GM18507 (cell line): ENCODE measurements at regions not wholly inside any gene's neighbourhood (a gene's known extent, or its start where the extent isn't known, plus 50 kb on each side); places are given as distances from the start of the nearest gene placed in this dataset.

ENCODE experiments used
- DNase-seq: peaks from one replicate; pipeline ENCODE4 v3.0.0; 2011; ENCODE audit warnings: low read depth; ENCODE audit not compliant: insufficient read length; ENCODE audit errors: extremely low spot score
- FAIRE-seq: peaks from 2 replicates; lab custom pipeline; 2011; peaks lifted over from hg19 to GRCh38; lab: Jason Lieb, UNC

DNA sequence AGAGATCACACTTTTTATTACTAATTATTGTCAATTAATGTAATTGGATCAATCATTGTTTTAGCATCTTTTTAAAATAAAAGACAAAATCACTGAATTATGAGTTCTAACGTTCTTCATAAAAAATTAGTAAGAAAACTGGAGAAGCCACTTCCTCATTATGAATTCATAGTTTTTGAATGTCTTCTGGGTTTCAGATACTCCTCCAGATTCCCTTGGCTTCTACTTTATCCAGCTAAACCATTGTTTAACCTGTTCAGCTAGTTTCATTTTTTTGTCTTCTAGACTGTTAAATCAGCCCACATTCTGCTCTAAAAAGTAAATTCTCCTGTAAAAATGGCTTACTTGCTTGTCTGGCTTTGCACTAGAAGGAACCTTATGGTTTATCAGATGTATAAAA is 753.4 kb upstream of the ACVR2A start:
- FAIRE-seq, result no peak
- no peak for DNase-seq

DNA sequence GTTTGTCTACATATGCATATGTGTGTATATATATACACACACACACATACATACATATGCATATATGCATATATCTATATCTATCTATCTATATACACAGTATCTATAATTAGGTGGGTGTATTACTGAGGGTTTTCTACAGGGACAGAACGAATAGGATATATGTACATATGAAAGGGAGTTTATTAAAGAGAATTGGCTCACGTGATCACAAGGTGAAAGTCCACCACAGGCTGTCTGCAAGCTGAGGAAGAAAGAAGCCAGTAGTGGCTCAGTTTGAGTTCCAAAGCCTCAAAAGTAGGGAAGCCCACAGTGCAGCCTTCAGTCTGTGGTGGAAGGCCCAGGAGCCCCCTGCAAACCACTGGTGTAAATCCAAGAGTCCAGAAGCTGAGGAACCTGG is 756.0 kb upstream of the ACVR2A start:
- DNase-seq, result no peak
- no peak for FAIRE-seq

DNA sequence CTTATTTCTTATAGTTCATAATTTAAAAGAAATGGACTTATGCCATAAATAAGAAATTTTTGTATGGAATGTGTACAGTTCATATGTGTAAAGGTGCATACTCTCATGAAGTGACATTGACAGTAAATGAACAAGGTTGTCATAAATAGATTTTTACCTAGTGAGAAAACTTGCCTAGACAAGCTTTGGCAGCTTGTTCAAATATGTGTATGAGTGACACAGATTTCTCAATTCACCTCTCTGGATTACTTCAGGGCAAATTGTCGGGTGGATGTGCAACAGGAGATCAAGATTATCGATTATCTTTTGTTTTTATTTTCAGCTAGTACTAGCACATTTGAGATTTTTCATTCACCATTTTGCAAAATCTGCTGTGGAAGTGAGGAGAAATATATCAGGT is 758.1 kb upstream of the ACVR2A start:
- DNase-seq, result no peak
- FAIRE-seq, result no peak

DNA sequence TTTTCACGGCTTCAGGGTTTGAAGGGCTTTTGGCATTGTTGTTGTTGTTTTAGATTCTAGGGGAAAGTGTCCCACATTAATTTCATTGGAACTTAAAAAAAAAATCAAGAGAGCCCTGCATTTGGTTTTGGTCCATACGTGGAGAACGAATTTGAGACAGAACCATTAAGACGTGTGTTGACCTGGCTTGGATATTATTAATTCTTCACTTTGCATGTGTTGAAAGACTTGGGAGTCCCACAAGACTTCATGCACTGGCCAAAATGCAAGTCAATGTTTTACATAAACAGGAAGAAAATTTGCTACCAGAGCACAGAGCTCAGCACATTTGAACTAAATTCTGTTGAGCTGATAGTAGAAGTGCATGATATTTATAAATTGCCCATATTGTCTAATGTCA is 761.2 kb upstream of the ACVR2A start:
- FAIRE-seq, result no peak
- DNase-seq, result no peak

DNA sequence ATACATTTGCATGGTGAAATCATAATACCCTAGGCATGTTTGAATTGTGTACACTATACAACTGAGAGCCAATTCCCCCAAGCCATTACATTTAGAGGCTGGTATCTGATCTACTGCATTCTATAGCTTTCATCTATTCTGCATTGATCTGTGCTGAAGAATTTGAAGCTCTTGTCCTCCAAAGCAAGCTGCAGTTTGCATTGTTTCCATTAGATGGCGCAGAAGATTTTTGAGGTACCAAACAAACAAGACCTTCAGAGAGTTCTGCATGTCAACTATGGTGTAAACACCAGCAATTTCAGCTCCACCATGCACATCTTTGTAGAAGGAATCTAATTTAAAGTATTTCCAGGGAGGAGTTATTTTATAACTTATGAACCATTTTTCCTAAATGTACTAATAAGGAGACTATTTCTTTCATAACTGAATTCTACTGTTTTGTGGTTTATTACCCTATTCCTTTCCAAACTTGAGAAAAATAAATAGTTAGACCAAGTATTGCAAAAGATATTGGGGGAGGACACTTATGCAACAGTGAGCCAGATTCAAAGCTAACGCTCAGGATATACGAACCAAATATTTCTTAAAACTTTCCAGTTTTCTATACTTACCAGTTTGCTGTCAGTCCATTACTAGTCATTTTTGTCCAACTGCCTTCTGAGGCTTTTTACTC is 761.8 kb upstream of the ACVR2A start:
- FAIRE-seq (peak; percentile 88), DNase-seq (peak; percentile 25)

DNA sequence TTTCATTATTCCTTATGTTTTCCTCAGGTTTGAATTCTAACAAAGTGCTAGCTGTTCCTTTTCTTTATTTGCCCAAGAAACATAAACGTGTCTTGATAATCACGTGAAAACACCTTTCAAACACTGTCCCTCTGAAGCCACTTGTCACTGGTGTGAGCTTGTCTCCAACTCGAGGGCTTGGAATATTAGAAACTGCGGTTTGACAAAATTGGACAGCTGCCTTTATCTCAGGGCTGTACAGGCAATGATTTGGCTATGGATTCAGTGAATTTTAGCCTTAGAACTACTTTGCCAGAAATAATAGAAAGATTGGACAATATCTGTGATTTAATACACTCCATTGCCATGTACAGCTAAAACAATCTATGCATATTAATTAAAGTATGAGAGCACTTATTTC is 763.0 kb upstream of the ACVR2A start:
- DNase-seq, result no peak
- no peak for FAIRE-seq

DNA sequence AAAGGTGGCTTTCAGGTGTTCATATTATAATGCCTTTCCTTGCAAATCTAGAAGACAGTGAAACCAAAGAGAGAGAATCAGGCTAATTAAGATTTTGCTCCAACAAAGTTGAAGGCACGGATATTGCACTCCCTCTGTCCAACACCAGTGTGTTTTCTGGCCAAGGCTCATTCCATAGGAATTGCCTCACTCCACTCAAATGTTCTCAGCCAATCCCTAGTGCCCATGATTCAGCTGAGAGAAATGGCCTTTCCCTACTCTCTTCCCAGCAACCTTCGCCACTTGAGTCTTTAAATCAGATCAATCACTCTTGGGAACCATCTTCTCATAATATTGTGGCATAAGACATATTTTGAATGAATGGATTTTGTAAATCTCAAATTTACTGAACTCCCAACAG is 768.2 kb upstream of the ACVR2A start:
- FAIRE-seq (no peak), DNase-seq (no peak)

DNA sequence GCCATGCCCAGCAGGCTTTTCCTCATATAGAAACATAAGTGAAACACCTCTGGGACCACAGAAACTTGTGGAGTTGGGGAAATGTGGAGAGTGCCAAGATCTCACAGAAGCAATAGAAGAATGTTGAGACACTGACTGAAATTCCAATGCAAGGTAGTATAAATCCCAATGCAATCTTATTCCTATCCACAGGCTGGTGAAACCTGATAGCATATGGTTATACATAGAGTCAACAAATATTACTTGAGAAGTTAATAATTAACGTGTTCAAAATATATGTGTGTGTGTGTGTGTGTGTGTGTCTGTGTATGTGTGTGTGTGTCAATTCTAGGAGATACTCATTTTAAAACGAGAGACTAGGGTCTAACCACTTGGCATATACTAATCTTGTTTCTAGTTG is 776.8 kb upstream of the ACVR2A start:
- FAIRE-seq (no peak), DNase-seq (no peak)

DNA sequence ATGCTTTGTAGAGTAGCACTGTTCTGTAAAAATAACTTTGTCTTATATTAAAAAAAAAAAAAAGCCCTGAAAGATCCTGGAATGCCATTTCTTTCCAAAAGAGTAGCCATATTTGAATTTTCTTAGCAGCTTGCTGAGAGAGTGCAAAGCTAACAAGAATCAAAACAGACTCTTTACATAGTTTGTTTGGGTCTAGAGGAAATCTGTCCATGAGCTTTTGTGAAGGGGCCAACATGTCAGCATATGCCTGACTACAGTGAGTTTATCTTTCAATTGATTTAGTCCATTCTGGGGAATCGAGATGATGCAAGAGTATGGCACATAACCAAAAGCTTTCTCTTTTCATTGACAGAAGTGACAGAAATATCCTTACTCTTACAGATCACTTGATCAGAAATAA is 777.7 kb upstream of the ACVR2A start:
- no peak for DNase-seq
- FAIRE-seq, result no peak

DNA sequence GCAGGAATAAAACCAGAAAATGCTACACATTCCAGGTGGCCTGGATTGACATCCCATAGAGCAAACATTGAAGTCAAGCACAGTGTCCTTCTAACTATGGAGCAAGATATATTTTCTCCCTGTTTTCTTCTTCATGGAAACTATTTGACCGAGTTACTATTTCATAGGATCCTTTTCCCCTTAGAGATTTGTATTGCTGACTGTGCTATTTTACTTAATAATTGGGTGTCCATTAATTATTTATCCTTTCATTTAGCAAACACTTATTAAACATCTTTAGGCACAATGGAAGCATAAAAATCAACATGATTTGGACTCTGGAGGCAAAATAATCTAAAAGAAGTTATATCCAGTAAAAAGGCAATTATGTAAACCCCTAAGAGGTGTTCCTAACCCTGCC is 782.8 kb upstream of the ACVR2A start:
- FAIRE-seq (no peak), DNase-seq (no peak)

DNA sequence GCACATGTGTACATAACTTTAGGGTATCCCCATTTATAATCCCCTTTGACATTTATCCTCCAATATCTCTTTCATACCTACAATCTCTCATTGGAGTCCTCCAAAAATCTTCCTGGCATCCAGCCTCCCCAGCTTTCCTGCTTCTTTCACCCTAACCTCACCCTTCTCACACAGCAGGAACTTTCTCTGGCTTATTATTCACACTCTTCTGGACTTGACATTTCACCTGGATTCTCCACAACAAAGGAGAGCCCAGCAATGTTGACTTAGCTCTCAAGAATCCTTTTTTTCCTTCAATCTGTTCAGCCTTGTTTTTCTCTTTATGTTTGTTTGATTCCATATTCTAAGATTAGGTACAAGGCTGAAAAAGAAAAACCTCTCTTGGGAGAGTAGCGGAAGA is 783.6 kb upstream of the ACVR2A start:
- FAIRE-seq, result no peak
- no peak for DNase-seq

DNA sequence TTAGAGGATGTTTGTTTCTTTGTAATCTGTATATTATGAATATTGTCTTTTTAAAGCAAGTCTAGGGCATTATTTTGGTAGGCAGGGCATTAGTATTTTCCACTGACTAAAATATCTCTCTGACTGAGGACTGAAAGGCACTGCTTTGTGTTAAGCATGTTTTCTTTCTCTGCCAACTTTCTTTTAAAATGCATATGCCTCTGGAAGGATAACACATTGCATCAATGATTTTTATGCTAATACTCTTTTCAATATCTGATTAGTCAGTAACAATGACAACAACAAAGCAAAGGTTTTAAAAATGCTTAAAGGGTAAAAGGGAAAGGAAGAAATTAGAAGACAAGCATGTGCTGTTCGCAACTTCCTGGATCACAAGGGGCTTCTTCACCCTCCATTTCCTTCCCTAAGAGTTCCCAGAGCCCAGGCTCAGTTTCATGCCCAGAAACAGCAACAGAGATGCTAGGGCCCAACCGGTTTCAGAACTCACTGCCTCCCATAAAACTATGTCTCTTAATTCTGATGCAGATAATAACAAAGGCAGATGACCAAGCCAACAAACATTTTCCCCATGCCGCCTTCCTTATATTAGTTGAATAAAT is 786.8 kb upstream of the ACVR2A start:
- DNase-seq, result no peak
- no peak for FAIRE-seq

DNA sequence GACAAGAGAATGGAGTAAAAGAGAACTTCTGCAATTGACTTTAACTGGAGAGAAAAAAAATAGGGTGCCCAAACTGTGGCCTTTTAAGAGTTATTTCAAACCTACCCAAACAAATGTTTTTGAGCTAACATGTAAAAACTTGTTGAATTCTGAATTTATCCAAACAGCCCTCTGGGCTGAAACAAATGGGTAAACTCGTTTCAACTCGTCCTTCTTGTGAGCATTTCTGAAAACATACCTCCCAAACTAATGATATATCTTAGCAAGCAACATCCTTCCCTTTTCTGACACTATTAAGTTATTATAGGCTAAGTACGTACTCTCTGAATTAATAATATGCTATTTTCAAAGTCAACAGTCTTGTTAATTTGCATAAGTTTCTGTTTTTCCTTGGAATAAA is 793.0 kb upstream of the ACVR2A start:
- DNase-seq (no peak), FAIRE-seq (no peak)

DNA sequence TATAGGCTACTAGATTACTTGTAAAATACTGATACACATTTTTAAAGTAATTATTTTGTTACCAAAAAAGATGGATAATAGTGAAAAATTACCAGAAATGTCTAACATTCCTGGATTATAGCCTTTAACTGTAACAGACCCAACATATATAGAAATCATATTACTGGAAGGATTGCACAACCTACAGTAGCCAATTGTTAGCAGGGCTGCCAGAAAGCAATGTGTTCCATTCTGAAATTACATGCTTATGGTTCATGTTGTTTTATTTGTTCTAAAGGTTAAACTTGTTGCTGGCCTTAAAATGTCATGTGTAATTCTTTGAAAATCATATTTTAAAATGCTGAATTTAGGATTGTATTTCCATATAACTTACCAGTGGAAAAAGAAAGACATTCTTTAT is 793.6 kb upstream of the ACVR2A start:
- FAIRE-seq, result no peak

DNA sequence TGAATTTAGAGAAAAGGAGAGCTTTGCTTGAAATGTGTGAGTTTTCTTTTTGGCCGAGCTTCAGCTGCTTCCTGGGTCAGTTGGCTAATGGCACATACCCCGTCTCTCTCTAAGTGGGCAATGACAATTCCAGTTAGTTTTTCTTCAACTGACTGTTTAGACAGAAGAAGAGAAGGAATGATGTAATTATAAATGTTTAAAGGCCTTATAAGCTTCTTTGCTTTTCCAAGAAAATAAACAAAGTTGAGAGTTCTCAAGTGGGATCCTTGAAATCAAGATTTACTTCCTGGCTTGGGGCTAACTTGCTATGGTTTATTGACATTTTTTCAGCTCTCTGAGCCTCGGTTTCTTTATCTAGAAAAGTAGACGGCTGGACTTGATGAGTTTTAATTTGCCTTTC is 794.9 kb upstream of the ACVR2A start:
- DNase-seq (no peak), FAIRE-seq (no peak)

More for the DNA sequence above, 793.6 kb upstream of the ACVR2A start:
- DNase-seq, result no peak

DNA sequence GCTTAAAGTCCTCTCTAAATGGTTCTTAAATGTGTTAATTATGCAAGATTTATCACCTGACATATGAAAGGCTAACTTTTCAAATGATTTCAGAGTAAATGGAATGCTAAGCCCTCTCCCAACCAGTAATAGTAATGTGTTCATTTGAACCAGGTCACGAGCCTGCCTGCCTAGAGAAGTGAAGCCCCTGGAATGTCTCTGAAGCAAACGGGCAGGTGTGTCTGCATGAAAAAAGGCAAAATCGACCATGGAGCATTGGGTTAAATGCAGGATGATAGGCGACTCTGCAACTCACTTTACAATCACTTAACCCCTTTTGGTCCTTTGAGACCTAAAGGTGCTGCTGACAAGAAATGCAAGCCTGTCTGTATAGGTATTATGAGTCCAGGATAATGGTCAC is 798.4 kb upstream of the ACVR2A start:
- DNase-seq (no peak), FAIRE-seq (no peak)

DNA sequence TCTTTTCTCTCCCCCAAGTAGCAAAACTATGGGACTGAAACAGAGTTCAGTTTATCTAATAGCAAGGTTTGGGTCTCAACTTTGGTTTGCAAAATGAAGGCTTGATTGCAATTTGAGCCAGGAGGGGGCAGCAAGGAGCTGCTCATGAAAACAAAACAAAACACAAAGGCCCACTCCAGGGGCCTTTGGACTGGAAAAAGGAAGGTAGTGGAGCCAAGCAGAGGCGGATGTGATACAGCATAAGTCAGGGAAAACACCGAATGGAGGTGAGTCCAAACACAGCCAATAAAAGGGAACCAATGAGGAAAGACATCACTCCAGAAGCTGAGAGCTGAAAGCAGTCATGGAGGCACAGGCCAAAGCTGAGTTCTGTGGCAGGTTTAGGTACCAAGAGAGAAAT is 799.7 kb upstream of the ACVR2A start:
- peak; percentile 73 for FAIRE-seq

DNA sequence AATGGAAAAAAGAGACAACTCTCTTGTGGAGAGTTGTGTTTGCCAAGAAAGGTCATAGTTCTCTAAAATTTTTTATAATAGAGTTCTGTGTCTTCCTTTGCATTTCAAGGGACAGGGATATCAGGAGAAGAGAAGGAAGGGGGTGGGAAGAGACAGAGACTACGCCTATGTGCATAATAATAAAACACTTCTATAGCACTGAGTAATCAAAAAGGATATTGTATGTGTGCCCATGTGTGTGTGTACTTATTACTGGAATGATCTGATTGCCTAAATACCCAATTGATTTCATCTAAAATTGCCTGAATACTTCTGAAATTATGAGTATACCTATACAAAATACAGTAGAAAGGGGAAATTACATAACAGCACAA is 803.7 kb upstream of the ACVR2A start:
- no peak for DNase-seq
- FAIRE-seq, result no peak

More for the DNA sequence above, 799.7 kb upstream of the ACVR2A start:
- DNase-seq, result no peak

DNA sequence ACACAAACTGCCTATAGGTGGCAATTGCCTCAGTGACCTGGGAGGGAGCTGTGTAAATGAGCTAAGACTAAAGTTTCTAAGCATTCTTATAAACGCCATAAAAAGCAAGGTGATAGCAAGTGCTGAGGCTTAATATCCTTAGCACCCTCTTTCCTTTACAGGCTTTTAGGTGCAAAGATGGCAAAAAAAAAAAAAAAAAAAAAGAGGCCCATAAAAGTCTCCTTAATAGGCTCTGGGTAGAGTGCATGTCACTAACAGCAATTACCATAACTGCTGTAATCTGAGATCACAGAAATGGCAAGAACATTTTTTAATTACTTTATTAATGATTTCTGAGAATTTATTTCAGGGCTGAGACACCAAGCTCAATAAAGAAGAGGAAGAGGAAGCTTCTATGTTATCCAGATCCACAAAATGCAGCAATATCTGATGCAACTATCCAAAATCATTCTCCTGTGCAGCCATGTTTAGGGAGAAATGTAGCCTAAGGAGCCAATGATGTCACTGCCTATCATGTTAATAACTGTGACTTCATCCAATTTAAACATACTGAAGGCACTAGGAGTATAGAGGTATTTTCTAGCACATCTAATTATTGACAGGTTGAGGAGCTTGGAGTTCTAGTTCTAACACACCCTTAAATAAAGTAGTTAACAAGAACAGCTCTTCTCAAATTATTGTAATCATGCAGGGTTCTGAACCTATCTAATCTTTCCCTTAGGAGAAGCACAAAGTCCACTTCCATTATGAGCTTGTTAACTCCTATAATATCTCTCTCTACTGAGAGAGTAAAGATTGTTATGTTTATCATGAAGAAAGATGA is 804.3 kb upstream of the ACVR2A start:
- no peak for DNase-seq
- FAIRE-seq, result no peak

DNA sequence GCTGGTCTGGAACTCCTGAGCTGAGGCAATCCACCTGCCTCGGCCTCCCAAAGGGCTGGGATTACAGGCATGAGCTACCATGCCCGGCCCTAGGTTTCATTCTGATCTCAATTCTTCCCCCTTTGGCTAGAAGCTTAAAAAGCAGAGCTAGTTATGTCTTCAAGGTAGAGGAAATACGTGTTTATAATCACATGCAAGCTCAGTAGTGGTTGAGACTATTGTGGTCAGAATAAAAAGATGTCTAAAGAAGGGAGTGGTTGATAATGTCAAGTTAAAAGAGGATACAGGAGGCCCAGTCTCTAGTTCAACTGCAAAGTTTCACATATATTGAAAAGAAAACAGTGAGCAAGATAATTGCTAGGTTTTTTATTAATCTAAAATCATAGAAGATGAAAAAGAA is 807.8 kb upstream of the ACVR2A start:
- FAIRE-seq (no peak), DNase-seq (no peak)

DNA sequence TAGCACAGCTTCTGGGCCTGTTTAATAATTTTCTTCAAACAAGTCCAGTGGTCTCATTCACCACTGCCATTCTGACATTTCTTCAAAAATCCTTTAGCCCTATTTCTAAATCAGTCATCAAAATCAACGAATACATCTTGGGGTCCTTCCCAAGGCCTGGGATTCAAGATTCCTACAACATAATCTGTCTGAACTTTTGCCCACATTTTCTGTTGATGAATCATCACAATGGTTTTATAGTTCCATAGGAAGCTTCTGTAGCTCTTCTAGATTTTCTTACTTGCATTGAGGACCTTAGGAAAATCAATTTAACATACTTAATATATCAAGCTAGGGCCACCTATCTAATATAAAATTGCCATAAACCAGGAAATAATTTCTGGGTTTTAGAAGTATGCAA is 811.8 kb upstream of the ACVR2A start:
- no peak for FAIRE-seq

More for the DNA sequence above, 811.8 kb upstream of the ACVR2A start:
- DNase-seq, result no peak
